ENCODE measurements at regions not wholly inside any gene's neighbourhood (a gene's known extent, or its start where the extent isn't known, plus 50 kb on each side); places are given as distances from the start of the nearest gene placed in this dataset.

DNA sequence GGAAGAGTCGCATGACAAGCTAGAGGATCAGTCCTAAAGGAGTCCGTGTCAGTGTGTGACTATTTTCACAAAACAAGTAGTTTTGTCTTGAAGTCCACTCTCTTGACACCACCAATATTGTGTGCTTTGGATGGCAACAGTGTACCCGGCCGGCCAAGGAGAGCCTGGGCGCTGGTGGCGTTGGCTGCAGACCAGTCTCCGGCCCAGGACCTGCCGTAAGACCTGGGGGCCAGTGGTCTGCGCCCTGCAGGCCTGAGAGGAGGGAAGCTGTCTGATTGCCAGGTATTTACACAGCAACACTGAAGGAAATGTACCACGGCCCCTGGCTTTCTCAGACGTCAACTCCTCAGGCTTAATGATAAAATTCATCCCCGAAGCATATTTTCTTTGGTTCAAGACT is 472.4 kb upstream of the SALL3 start:
- TF ChIP-seq CTCF (IDR thresholded peaks at IDR 0.05) (no peak), POLR2A (IDR thresholded peaks at IDR 0.05) (no peak)
